GM21723 (cell line): ENCODE measurements at regions not wholly inside any gene's neighbourhood (a gene's known extent, or its start where the extent isn't known, plus 50 kb on each side); places are given as distances from the start of the nearest gene placed in this dataset.

Experiments
- ATAC-seq: cut with Tn5 transposase; IDR thresholded peaks from one replicate; pipeline ENCODE4 v1.9.1; 2021; ENCODE audit warnings: mild to moderate bottlenecking, moderate library complexity; ENCODE audit not compliant: unreplicated experiment

- ATAC-seq = no peak
Measured at GRCh38 chr1:82487778-82488177, 687.0 kb downstream of the ADGRL2 start.

GRCh38 chr1:82486969-82487368 lies 686.2 kb downstream of the ADGRL2 start:
- ATAC-seq = no peak

- ATAC-seq = no peak
Measured at GRCh38 chr1:82486468-82486867, 685.7 kb downstream of the ADGRL2 start.

GRCh38 chr1:82485591-82486369 lies 685.0 kb downstream of the ADGRL2 start:
- no peak for ATAC-seq

GRCh38 chr1:82483146-82483545 lies 682.4 kb downstream of the ADGRL2 start:
- ATAC-seq = no peak

GRCh38 chr1:82478916-82479315 lies 678.2 kb downstream of the ADGRL2 start:
- no peak for ATAC-seq

GRCh38 chr1:82472489-82473131 lies 671.9 kb downstream of the ADGRL2 start:
- no peak for ATAC-seq

GRCh38 chr1:82466891-82467290 lies 666.2 kb downstream of the ADGRL2 start:
- no peak for ATAC-seq

GRCh38 chr1:82466416-82466815 lies 665.7 kb downstream of the ADGRL2 start:
- no peak for ATAC-seq

GRCh38 chr1:82465024-82465423 lies 664.3 kb downstream of the ADGRL2 start:
- no peak for ATAC-seq

GRCh38 chr1:82464362-82465001 lies 663.7 kb downstream of the ADGRL2 start:
- ATAC-seq = no peak

- no peak for ATAC-seq
Measured at GRCh38 chr1:82463951-82464350, 663.2 kb downstream of the ADGRL2 start.

GRCh38 chr1:82462366-82462765 lies 661.6 kb downstream of the ADGRL2 start:
- no peak for ATAC-seq

GRCh38 chr1:82455342-82455741 lies 654.6 kb downstream of the ADGRL2 start:
- no peak for ATAC-seq

GRCh38 chr1:82454431-82454830 lies 653.7 kb downstream of the ADGRL2 start:
- no peak for ATAC-seq

- ATAC-seq = no peak
Measured at GRCh38 chr1:82453511-82454185, 652.9 kb downstream of the ADGRL2 start.

- ATAC-seq = no peak
Measured at GRCh38 chr1:82452096-82452495, 651.4 kb downstream of the ADGRL2 start.

- no peak for ATAC-seq
Measured at GRCh38 chr1:82451191-82451590, 650.5 kb downstream of the ADGRL2 start.

GRCh38 chr1:82449506-82450057 lies 648.8 kb downstream of the ADGRL2 start:
- no peak for ATAC-seq

GRCh38 chr1:82446955-82447354 lies 646.2 kb downstream of the ADGRL2 start:
- ATAC-seq = no peak

- no peak for ATAC-seq
Measured at GRCh38 chr1:82446236-82446635, 645.5 kb downstream of the ADGRL2 start.
